ENCODE measurements at regions not wholly inside any gene's neighbourhood (a gene's known extent, or its start where the extent isn't known, plus 50 kb on each side); places are given as distances from the start of the nearest gene placed in this dataset.

- no peak for DNase-seq (ENCODE audit: low read depth in 3 of 3, low spot score in 1 of 3)
Observed at GRCh38 chr12:4223273-4223845, 50.2 kb upstream of the CCND2 start.

GRCh38 chr12:4221258-4221620 is 52.3 kb upstream of the CCND2 start:
- no peak for DNase-seq (ENCODE audit: low read depth in 3 of 3, low spot score in 1 of 3)

GRCh38 chr12:4220536-4221257 is 52.9 kb upstream of the CCND2 start:
- no peak for DNase-seq (ENCODE audit: low read depth in 3 of 3, low spot score in 1 of 3)

GRCh38 chr12:4217091-4217490 is 56.5 kb upstream of the CCND2 start:
- DNase-seq (ENCODE audit: low read depth in 3 of 3, low spot score in 1 of 3): no peak

- DNase-seq (ENCODE audit: low read depth in 3 of 3, low spot score in 1 of 3): no peak
Observed at GRCh38 chr12:4216187-4216927, 57.2 kb upstream of the CCND2 start.

- no peak for DNase-seq (ENCODE audit: low read depth in 3 of 3, low spot score in 1 of 3)
Observed at GRCh38 chr12:4215229-4216186, 58.1 kb upstream of the CCND2 start.

- no peak for DNase-seq (ENCODE audit: low read depth in 3 of 3, low spot score in 1 of 3)
Observed at GRCh38 chr12:4214877-4215228, 58.7 kb upstream of the CCND2 start.

- no peak for DNase-seq (ENCODE audit: low read depth in 3 of 3, low spot score in 1 of 3)
Observed at GRCh38 chr12:4213471-4213870, 60.1 kb upstream of the CCND2 start.

GRCh38 chr12:4212845-4213244 is 60.7 kb upstream of the CCND2 start:
- no peak for DNase-seq (ENCODE audit: low read depth in 3 of 3, low spot score in 1 of 3)

- DNase-seq (ENCODE audit: low read depth in 3 of 3, low spot score in 1 of 3): no peak
Observed at GRCh38 chr12:4211372-4211771, 62.2 kb upstream of the CCND2 start.

GRCh38 chr12:4210183-4210582 is 63.4 kb upstream of the CCND2 start:
- DNase-seq (ENCODE audit: low read depth in 3 of 3, low spot score in 1 of 3): no peak

GRCh38 chr12:4206470-4206869 is 67.1 kb upstream of the CCND2 start:
- DNase-seq (ENCODE audit: low read depth in 3 of 3, low spot score in 1 of 3): no peak

- DNase-seq (ENCODE audit: low read depth in 3 of 3, low spot score in 1 of 3): no peak
Observed at GRCh38 chr12:4203772-4204376, 69.7 kb upstream of the CCND2 start.

GRCh38 chr12:4202918-4203317 is 70.6 kb upstream of the CCND2 start:
- no peak for DNase-seq (ENCODE audit: low read depth in 3 of 3, low spot score in 1 of 3)

- no peak for DNase-seq (ENCODE audit: low read depth in 3 of 3, low spot score in 1 of 3)
Observed at GRCh38 chr12:4202487-4202886, 71.1 kb upstream of the CCND2 start.

GRCh38 chr12:4201333-4202100 is 72.0 kb upstream of the CCND2 start:
- DNase-seq (ENCODE audit: low read depth in 3 of 3, low spot score in 1 of 3): no peak

GRCh38 chr12:4197922-4198763 is 75.4 kb upstream of the CCND2 start:
- no peak for DNase-seq (ENCODE audit: low read depth in 3 of 3, low spot score in 1 of 3)

- no peak for DNase-seq (ENCODE audit: low read depth in 3 of 3, low spot score in 1 of 3)
Observed at GRCh38 chr12:4196805-4197420, 76.6 kb upstream of the CCND2 start.

- no peak for DNase-seq (ENCODE audit: low read depth in 3 of 3, low spot score in 1 of 3)
Observed at GRCh38 chr12:4194668-4195067, 78.9 kb upstream of the CCND2 start.

Measured in stimulated activated CD4-positive, alpha-beta T cell treated with anti-CD3 and anti-CD28 coated beads, TNF-alpha, amount 100 ng/mL, for 1 hour (primary cell).